ENCODE measurements at regions not wholly inside any gene's neighbourhood (a gene's known extent, or its start where the extent isn't known, plus 50 kb on each side); places are given as distances from the start of the nearest gene placed in this dataset.

- TF ChIP-seq POU6F1 (CRISPR knock-in tag; IDR thresholded peaks at IDR 0.05; ENCODE audit: borderline replicate concordance, low read depth) (no peak), ZFP3 (CRISPR knock-in tag; IDR thresholded peaks at IDR 0.05) (no peak), ZNF70 (CRISPR knock-in tag; IDR thresholded peaks at IDR 0.05) (no peak), ZNF565 (CRISPR knock-in tag; conservative IDR thresholded peaks at IDR 0.05; ENCODE audit: low read depth) (0 out of 2 replicates have a peak, but pooled peaks have one; percentile 64), RARB (CRISPR knock-in tag; IDR thresholded peaks at IDR 0.05) (no peak), BACH2 (CRISPR knock-in tag; IDR thresholded peaks at IDR 0.05; ENCODE audit: borderline replicate concordance) (no peak), ESRRG (CRISPR knock-in tag; IDR thresholded peaks at IDR 0.05) (peak; percentile 73), CSRNP3 (CRISPR knock-in tag; IDR thresholded peaks at IDR 0.05) (peak; percentile 82)
Observed at GRCh38 chr5:102115736-102116135, 180.3 kb downstream of the SLCO4C1 start (continued).

- ATAC-seq: no peak
- TF ChIP-seq RARB (CRISPR knock-in tag; IDR thresholded peaks at IDR 0.05) (no peak), OSR1 (CRISPR knock-in tag; IDR thresholded peaks at IDR 0.05) (no peak), CSRNP3 (CRISPR knock-in tag; IDR thresholded peaks at IDR 0.05) (no peak), ISL1 (CRISPR knock-in tag; IDR thresholded peaks at IDR 0.05) (no peak), ZFP3 (CRISPR knock-in tag; IDR thresholded peaks at IDR 0.05) (no peak), PATZ1 (CRISPR knock-in tag; IDR thresholded peaks at IDR 0.05; ENCODE audit: borderline replicate concordance) (no peak), SNAI2 (CRISPR knock-in tag; IDR thresholded peaks at IDR 0.05) (no peak), ZNF70 (CRISPR knock-in tag; IDR thresholded peaks at IDR 0.05) (no peak), ZC3H10 (CRISPR knock-in tag; IDR thresholded peaks at IDR 0.05) (no peak), GLIS3 (CRISPR knock-in tag; IDR thresholded peaks at IDR 0.05) (no peak), CSDC2 (CRISPR knock-in tag; IDR thresholded peaks at IDR 0.05) (no peak), TOX (CRISPR knock-in tag; IDR thresholded peaks at IDR 0.05; ENCODE audit: borderline replicate concordance) (no peak), CREB5 (CRISPR knock-in tag; IDR thresholded peaks at IDR 0.05; ENCODE audit: low read depth) (no peak)
Observed at GRCh38 chr5:102114525-102115069, 181.5 kb downstream of the SLCO4C1 start.

GRCh38 chr5:102107865-102108264 is 188.2 kb downstream of the SLCO4C1 start:
- TF ChIP-seq GLIS3 (CRISPR knock-in tag; IDR thresholded peaks at IDR 0.05) (no peak), ARNTL (CRISPR knock-in tag; IDR thresholded peaks at IDR 0.05; ENCODE audit: borderline replicate concordance, low read depth) (no peak), POU6F1 (CRISPR knock-in tag; IDR thresholded peaks at IDR 0.05; ENCODE audit: borderline replicate concordance, low read depth) (no peak), ESRRG (CRISPR knock-in tag; IDR thresholded peaks at IDR 0.05) (no peak), TOX (CRISPR knock-in tag; IDR thresholded peaks at IDR 0.05; ENCODE audit: borderline replicate concordance) (no peak), ZC3H10 (CRISPR knock-in tag; IDR thresholded peaks at IDR 0.05) (no peak), ZNF8 (CRISPR knock-in tag; IDR thresholded peaks at IDR 0.05) (no peak), ZFP3 (CRISPR knock-in tag; IDR thresholded peaks at IDR 0.05) (no peak), CSRNP3 (CRISPR knock-in tag; IDR thresholded peaks at IDR 0.05) (no peak)
- ATAC-seq: no peak
